NCI-H128 (cell line): ENCODE measurements at regions not wholly inside any gene's neighbourhood (a gene's known extent, or its start where the extent isn't known, plus 50 kb on each side); places are given as distances from the start of the nearest gene placed in this dataset.
"Not testable (repeated sequence)": the region's sequence is repeated elsewhere in the genome, so short reads cannot be mapped to it uniquely, and the experiment has no call there.

Source experiments
- DNase-seq: peaks from one replicate; lab custom pipeline; 2025; ENCODE audit not compliant: unreplicated experiment; lab: John Stamatoyannopoulos, UW

- no peak for DNase-seq
Observed at GRCh38 chr1:219560856-219561255, 52.0 kb downstream of the ZC3H11B start.

GRCh38 chr1:219559899-219560298, 53.0 kb downstream of the ZC3H11B start:
- DNase-seq, result no peak

GRCh38 chr1:219555806-219556205, 57.1 kb downstream of the ZC3H11B start:
- no peak for DNase-seq

GRCh38 chr1:219555031-219555692, 57.7 kb downstream of the ZC3H11B start:
- no peak for DNase-seq

- no peak for DNase-seq
Observed at GRCh38 chr1:219553934-219554502, 58.9 kb downstream of the ZC3H11B start.

- no peak for DNase-seq
Observed at GRCh38 chr1:219550201-219550600, 62.7 kb downstream of the ZC3H11B start.

- DNase-seq, result no peak
Observed at GRCh38 chr1:219549215-219549614, 63.7 kb downstream of the ZC3H11B start.

- DNase-seq, result no peak
Observed at GRCh38 chr1:219548386-219548785, 64.5 kb downstream of the ZC3H11B start.

- DNase-seq, result not testable (repeated sequence)
Observed at GRCh38 chr1:219545756-219546155, 67.1 kb downstream of the ZC3H11B start.

GRCh38 chr1:219544163-219544846, 68.6 kb downstream of the ZC3H11B start:
- no peak for DNase-seq

- no peak for DNase-seq
Observed at GRCh38 chr1:219542828-219543518, 69.9 kb downstream of the ZC3H11B start.

GRCh38 chr1:219541946-219542345, 71.0 kb downstream of the ZC3H11B start:
- DNase-seq, result no peak

- DNase-seq, result no peak
Observed at GRCh38 chr1:219539645-219540254, 73.2 kb downstream of the ZC3H11B start.

- DNase-seq, result no peak
Observed at GRCh38 chr1:219538886-219539285, 74.0 kb downstream of the ZC3H11B start.

- DNase-seq, result no peak
Observed at GRCh38 chr1:219537223-219537631, 75.7 kb downstream of the ZC3H11B start.

- DNase-seq, result no peak
Observed at GRCh38 chr1:219536038-219536437, 76.9 kb downstream of the ZC3H11B start.

GRCh38 chr1:219534991-219535390, 77.9 kb downstream of the ZC3H11B start:
- DNase-seq, result no peak

- DNase-seq, result no peak
Observed at GRCh38 chr1:219533280-219533679, 79.6 kb downstream of the ZC3H11B start.

- DNase-seq, result no peak
Observed at GRCh38 chr1:219529116-219529515, 83.8 kb downstream of the ZC3H11B start.

- no peak for DNase-seq
Observed at GRCh38 chr1:219528633-219529032, 84.3 kb downstream of the ZC3H11B start.

GRCh38 chr1:219527994-219528393, 84.9 kb downstream of the ZC3H11B start:
- DNase-seq, result no peak
